ENCODE measurements at regions not wholly inside any gene's neighbourhood (a gene's known extent, or its start where the extent isn't known, plus 50 kb on each side); places are given as distances from the start of the nearest gene placed in this dataset.

- DNase-seq = no peak
Observed at GRCh38 chr5:21159510-21160059, 1171.6 kb upstream of the CDH18 start.

DNA sequence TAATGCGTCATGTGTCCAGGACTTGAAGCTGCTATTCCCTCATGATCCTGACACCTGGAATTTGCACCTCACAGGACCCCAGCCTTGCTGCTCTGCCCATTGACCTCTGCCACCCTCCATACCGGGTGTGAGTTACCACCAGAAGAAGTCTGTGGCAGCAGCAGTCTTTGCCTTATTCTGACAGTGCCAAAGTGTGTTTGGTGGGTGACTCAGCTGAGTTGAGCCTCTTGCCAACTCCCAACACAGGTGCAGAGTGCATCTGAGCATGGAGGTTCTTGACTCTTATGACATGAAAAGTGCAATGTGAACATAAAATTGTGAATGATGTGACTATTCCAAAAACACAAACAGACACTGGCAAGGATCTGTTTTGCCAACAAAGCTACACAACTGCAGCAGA lies 1166.5 kb upstream of the CDH18 start:
- DNase-seq = no peak

- no peak for DNase-seq
Observed at GRCh38 chr5:21152611-21153010, 1164.6 kb upstream of the CDH18 start.

- no peak for DNase-seq
Observed at GRCh38 chr5:21145376-21145775, 1157.4 kb upstream of the CDH18 start.

DNA sequence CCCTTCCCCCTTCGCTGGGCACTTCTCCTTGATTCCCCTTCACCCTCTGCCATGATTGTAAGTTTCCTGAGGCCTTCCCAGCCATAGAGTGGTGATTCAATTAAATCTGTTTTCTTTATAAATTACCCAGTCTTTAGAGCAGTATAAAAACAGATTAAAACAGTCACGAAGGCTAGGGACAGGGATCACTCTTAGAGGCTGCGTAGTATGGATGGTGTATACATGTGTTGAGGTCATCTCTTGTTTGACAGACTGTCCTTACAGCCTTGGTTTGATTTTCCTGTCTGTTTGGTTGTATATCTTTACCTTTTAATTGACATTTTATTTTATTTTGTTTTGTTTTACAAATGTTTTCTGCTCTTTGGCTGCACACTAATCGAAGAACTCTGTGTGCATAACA lies 1155.7 kb upstream of the CDH18 start:
- DNase-seq = no peak

GRCh38 chr5:21142791-21143190 lies 1154.8 kb upstream of the CDH18 start:
- no peak for DNase-seq

DNA sequence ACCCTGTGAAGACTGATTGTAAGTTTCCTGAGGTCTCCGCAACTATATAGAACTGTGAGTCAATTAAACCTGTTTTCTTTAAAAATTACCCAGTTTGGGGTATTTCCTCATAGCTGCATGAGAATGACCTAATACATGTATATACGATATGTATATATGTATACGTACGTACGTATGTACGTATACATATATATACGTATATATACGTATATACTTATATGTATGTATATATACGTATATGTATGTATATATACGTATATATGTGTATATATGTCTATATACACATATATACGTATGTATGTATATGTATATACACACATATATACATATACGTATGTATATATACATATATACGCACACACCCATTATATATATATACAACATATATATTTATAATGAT lies 1153.0 kb upstream of the CDH18 start:
- DNase-seq = no peak

GRCh38 chr5:21126236-21126635 lies 1138.2 kb upstream of the CDH18 start:
- DNase-seq = no peak

DNA sequence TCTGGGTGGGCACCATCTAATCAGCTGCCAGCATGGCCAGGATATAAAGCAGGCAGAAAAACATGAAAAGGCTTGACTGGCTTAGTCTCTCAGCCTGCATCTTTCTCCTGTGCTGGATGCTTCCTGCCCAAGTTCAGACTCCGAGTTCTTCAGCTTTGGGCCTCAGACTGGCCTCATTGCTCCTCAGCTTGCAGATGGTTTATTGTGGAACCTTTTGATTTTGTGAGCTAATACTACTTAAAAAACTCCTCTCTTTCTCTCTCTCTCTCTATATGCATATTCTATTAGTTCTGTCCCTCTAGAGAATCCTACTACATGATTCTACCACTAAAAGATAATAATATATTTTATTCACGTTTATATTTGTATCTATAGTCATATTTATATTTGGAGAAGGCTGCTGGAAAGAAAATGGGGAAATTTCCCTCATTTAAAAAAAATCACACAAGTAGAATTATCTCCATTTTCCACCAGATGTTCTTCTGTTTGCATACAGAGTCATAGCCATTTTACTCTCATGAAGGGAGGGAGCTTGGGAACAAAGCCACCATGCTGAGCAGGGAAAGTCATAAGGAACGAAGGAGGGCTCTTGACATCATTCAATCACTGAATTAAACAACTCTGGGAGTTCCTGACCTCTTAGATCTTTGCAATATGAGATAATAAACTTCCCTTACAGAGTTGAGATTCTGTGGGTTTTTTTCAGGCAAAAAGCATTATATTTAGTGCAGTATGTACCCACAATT lies 1137.4 kb upstream of the CDH18 start:
- DNase-seq = no peak

DNA sequence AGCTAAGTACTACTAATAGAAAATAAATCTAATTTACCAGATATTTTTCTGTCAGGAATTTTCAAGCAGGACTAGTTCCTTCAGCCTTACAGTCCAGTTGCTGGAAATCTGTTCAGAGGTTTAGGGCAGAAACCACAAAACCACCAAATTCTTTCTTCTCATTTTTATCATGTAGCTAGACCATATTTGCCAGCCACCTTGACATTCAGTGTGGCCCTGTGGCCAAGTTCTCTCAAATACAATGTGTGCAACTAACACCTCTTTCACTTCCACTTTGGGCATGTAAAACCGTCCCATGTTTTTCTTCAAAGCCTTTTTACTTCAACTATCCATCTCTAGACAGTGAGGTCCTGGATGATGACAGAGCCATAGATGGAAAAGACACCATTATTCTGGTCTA lies 1133.2 kb upstream of the CDH18 start:
- DNase-seq = no peak

GRCh38 chr5:21097661-21098060 lies 1109.7 kb upstream of the CDH18 start:
- DNase-seq = no peak

- DNase-seq = no peak
Observed at GRCh38 chr5:21094619-21095018, 1106.6 kb upstream of the CDH18 start.

GRCh38 chr5:21087766-21088165 lies 1099.8 kb upstream of the CDH18 start:
- no peak for DNase-seq

DNA sequence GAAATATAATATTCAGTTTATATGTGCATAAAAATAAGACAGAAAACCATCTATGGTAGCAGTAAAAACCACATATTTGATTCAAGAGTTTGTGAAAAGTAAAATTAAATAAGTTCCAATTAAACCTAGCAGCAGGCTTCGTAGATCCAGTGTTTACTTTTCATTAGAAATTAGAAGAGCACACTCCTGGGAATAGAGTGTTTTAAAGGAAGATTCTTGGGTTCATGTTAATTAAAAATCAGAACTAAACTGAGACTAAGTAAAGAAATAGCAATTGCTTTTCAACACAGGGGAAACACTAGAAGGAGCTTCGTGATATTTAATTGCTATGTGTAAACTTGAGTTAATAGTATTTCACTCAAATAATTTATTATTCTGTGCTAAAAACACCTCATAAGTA lies 1097.8 kb upstream of the CDH18 start:
- no peak for DNase-seq

GRCh38 chr5:21071986-21072385 lies 1084.0 kb upstream of the CDH18 start:
- no peak for DNase-seq

DNA sequence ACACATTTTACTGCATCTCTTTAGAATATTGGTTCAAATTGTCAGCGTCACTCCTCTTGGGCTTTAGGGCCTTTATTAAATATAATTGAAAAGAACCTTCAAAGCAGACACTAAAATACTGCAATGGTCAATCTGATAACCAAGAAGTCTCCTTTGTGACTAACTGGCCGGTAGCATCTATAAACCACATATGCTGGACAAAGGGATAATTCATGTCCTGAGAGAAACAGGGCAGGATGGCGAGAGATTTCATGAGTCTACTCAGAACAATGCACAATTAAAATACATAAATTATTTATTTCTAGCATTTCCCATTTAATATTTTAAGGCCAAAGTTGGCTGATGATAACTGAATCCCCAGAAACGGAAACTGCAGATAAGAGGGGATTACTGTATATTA lies 1083.4 kb upstream of the CDH18 start:
- DNase-seq = no peak

- DNase-seq = no peak
Observed at GRCh38 chr5:21070858-21071257, 1082.9 kb upstream of the CDH18 start.

- DNase-seq = no peak
Observed at GRCh38 chr5:21067724-21068123, 1079.7 kb upstream of the CDH18 start.

- DNase-seq = no peak
Observed at GRCh38 chr5:21063146-21063545, 1075.1 kb upstream of the CDH18 start.

DNA sequence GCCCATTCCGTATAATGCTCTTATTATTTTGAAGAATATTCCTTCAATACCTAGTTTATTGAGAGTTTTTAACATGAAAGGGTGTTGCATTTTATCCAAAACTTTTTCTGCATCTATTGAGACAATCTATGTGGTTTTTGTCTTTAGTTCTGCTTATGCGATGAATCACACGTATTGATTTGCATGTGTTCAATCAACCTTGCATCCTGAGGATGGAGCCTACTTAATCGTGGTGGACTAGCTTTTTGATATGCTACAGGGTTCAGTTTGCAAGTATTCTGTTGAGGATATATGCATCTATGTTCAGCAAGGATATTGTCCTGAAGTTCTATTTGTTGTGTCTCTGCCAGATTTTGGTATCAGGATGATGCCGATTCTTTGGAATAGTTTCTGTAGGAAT lies 1070.3 kb upstream of the CDH18 start:
- DNase-seq = no peak

GRCh38 chr5:21051945-21052344 lies 1063.9 kb upstream of the CDH18 start:
- DNase-seq = no peak

DNA sequence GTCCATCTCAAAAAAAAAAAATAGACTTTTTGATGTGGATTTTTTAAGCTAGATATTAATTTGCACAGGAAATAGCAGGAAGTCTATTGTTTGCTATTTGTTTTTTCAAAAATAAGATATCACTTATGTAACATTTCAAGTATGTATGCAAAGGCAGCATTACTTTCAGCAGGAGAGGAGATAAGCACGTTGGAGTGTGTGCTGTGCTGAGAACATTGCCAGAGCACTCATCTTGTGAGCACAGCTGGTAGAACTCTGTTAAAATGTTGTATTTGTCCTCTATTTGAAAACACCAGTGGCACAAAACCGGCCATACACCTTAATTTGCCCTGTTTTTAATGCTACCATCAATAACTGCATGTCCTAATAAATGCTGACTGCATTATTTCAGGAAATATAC lies 1061.9 kb upstream of the CDH18 start:
- DNase-seq = no peak

DNA sequence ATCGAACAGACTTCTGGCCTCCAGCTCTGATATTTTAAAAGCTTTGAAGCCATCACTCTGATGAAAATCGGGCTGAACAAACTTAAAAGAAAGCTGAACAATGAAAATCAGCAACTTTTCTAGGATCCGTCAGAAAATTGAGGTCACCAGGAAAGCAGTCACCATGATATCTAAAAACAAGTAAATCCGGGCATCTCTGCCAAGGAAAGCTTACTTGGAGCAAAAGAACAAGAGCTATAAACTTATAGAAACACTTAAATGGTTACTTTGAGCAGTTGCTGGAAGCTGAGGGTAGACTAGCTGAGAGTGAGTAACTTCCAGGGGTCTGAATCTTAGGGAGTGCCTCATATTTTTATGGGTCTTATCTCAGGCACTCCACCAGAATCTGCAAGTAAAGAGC lies 1043.0 kb upstream of the CDH18 start:
- DNase-seq = no peak

DNA sequence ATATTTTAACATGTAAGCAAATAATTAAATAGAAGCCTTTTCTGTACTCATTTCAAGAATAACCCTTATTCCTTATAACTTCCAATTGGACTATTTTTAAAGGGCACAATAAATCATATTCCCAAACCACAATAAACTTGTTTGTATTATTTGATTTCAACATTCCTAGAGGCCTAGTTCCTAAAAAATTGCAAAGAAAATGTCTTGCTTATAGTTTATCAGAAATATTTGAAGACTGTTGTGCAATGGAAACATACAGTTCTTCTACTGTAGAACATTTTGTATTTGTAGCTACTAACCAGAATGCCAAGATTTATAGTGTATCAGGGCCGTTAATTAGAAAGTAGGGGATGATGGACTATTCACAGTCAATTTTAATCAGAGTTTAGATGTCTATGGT lies 1037.0 kb upstream of the CDH18 start:
- no peak for DNase-seq

GRCh38 chr5:21013237-21013636 lies 1025.2 kb upstream of the CDH18 start:
- DNase-seq = no peak
